Epithelial cell of esophagus (primary cell): ENCODE measurements at regions not wholly inside any gene's neighbourhood (a gene's known extent, or its start where the extent isn't known, plus 50 kb on each side); places are given as distances from the start of the nearest gene placed in this dataset.

Experiments
- DNase-seq: peaks from one replicate; pipeline ENCODE4 v3.0.0; 2010; ENCODE audit warnings: low read depth
- H3K4me3 ChIP-seq: 2 replicates; pipeline ENCODE4 v1.5.1; 2011; ENCODE audit warnings: mild to moderate bottlenecking, low read length, control low read depth
- CTCF ChIP-seq: IDR thresholded peaks from 2 replicates; pipeline ENCODE4 v1.5.1; 2011; ENCODE audit warnings: low read depth, mild to moderate bottlenecking, low read length, control low read depth, inconsistent platforms; ENCODE audit not compliant: insufficient read depth; ENCODE audit errors: missing control alignments

- no peak overlapping the region for H3K4me3 ChIP-seq
- DNase-seq: peak; percentile 62
- no peak for TF ChIP-seq CTCF
Observed at GRCh38 chrX:13933352-13933751, 96.3 kb downstream of the GEMIN8 start.

- no peak for DNase-seq
- TF ChIP-seq CTCF: no peak
- no peak overlapping the region for H3K4me3 ChIP-seq
Observed at GRCh38 chrX:13932416-13932815, 97.3 kb downstream of the GEMIN8 start.

- H3K4me3 ChIP-seq: no peak overlapping the region
- no peak for TF ChIP-seq CTCF
- DNase-seq: no peak
Observed at GRCh38 chrX:13927175-13927574, 102.5 kb downstream of the GEMIN8 start.

GRCh38 chrX:13923845-13924244, 105.8 kb downstream of the GEMIN8 start:
- DNase-seq: peak; percentile 86
- TF ChIP-seq CTCF: peak; percentile 38
- H3K4me3 ChIP-seq: no peak overlapping the region

- no peak for TF ChIP-seq CTCF
- no peak overlapping the region for H3K4me3 ChIP-seq
- no peak for DNase-seq
Observed at GRCh38 chrX:13923289-13923688, 106.4 kb upstream of the GPM6B start.

GRCh38 chrX:13917507-13917906, 100.6 kb upstream of the GPM6B start:
- TF ChIP-seq CTCF: no peak

GRCh38 chrX:13911586-13911985, 94.7 kb upstream of the GPM6B start:
- H3K4me3 ChIP-seq: no peak overlapping the region
- no peak for TF ChIP-seq CTCF
- no peak for DNase-seq

More at GRCh38 chrX:13917507-13917906, 100.6 kb upstream of the GPM6B start:
- no peak for DNase-seq
- H3K4me3 ChIP-seq: no peak overlapping the region
